Neural cell (in vitro differentiated cells): ENCODE measurements at regions not wholly inside any gene's neighbourhood (a gene's known extent, or its start where the extent isn't known, plus 50 kb on each side); places are given as distances from the start of the nearest gene placed in this dataset.

ENCODE experiments used
- EZH2 ChIP-seq: fragments of 200-600, 300-800 bp; shearing (Covaris generic), sonication (generic); IDR thresholded peaks from 2 replicates; pipeline ENCODE4 v1.6.1; 2014; ENCODE audit warnings: antibody characterized with exemption, low read length, borderline replicate concordance, mild to moderate bottlenecking; ENCODE audit not compliant: insufficient read depth, poor library complexity, severe bottlenecking
- RAD21 ChIP-seq: fragments of 450-650 bp; conservative IDR thresholded peaks from 2 replicates; pipeline ENCODE4 v1.6.1; 2014; ENCODE audit warnings: antibody characterized with exemption, mild to moderate bottlenecking, moderate library complexity
- TAF1 ChIP-seq: IDR thresholded peaks from 2 replicates; pipeline ENCODE4 v1.6.1; 2012; ENCODE audit warnings: low read depth
- TF ChIP-seq, protein P1 (sequence below): fragments of 450-650 bp; IDR thresholded peaks from 2 replicates; pipeline ENCODE4 v1.5.1; 2014; ENCODE audit warnings: antibody characterized with exemption, mild to moderate bottlenecking, moderate library complexity; ENCODE audit not compliant: poor library complexity, severe bottlenecking

DNA sequence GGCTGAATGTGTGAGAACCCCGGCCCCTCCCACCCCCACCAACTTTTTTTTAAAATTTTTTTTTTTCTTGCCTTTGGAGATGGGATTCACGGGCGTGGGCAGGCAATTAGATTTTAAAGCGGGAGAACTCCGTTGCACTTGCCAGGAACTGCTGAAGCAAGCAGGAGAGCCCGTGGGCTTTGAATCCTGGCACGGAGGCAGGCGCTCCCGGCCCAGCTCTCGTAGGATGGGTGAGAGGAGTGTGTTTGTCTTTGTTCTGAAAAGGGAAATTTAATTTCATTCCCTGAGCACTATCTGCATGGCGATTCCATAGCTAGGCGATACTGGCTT, 54.3 kb upstream of the BOD1 start:
- TF ChIP-seq, protein P1, sequence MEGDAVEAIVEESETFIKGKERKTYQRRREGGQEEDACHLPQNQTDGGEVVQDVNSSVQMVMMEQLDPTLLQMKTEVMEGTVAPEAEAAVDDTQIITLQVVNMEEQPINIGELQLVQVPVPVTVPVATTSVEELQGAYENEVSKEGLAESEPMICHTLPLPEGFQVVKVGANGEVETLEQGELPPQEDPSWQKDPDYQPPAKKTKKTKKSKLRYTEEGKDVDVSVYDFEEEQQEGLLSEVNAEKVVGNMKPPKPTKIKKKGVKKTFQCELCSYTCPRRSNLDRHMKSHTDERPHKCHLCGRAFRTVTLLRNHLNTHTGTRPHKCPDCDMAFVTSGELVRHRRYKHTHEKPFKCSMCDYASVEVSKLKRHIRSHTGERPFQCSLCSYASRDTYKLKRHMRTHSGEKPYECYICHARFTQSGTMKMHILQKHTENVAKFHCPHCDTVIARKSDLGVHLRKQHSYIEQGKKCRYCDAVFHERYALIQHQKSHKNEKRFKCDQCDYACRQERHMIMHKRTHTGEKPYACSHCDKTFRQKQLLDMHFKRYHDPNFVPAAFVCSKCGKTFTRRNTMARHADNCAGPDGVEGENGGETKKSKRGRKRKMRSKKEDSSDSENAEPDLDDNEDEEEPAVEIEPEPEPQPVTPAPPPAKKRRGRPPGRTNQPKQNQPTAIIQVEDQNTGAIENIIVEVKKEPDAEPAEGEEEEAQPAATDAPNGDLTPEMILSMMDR, result no peak
- no peak for TF ChIP-seq RAD21
- TF ChIP-seq TAF1, result no peak
- no peak for TF ChIP-seq EZH2
